Heart left ventricle (tissue), 16 donors: ENCODE measurements at regions not wholly inside any gene's neighbourhood (a gene's known extent, or its start where the extent isn't known, plus 50 kb on each side); places are given as distances from the start of the nearest gene placed in this dataset.

ENCODE experiments used
- ATAC-seq, 4 donors: fragments of 200-7000 bp; cut with Tn5 transposase; one replicate each; pipeline ENCODE4 v1.9.1; 2020 to 2022; ENCODE audit warnings: moderate library complexity in 4 of 4, mild to moderate bottlenecking in 3 of 4, moderate number of reproducible peaks in 1 of 4
- DNase-seq, 5 donors: peaks; one replicate each; pipeline ENCODE4 v3.0.0-alpha.2; 2020
- H3K27ac ChIP-seq, 12 donors: fragments of 200-600 bp; sonication (generic) in 4 of 12; one replicate each; pipeline versions ENCODE4 v1.5.0 to v1.8.0; 2016 to 2022; ENCODE audit warnings: mild to moderate bottlenecking in 2 of 12
- H3K27me3 ChIP-seq, 9 donors: fragments of 200-600 bp; sonication (generic) in 2 of 9; one replicate each; pipeline versions ENCODE4 v1.5.1 to v1.8.0; 2016 to 2022; ENCODE audit warnings: mild to moderate bottlenecking in 3 of 9
- H3K36me3 ChIP-seq, 9 donors: fragments of 200-600 bp; sonication (generic) in 2 of 9; one replicate each; pipeline versions ENCODE4 v1.5.0 to v1.8.0; 2018 to 2022; ENCODE audit warnings: mild to moderate bottlenecking in 2 of 9
- H3K4me1 ChIP-seq, 12 donors: fragments of 200-600 bp; sonication (generic) in 4 of 12; one replicate each; pipeline versions ENCODE4 v1.5.0 to v1.8.0; 2016 to 2022; ENCODE audit warnings: mild to moderate bottlenecking in 3 of 12
- H3K4me3 ChIP-seq, 12 donors: fragments of 200-600 bp; sonication (generic) in 4 of 12; one replicate each; pipeline versions ENCODE4 v1.5.0 to v1.8.0; 2017 to 2022; ENCODE audit warnings: mild to moderate bottlenecking in 9 of 12, moderate library complexity in 4 of 12
- H3K9me3 ChIP-seq, 12 donors: fragments of 200-600 bp; sonication (generic) in 4 of 12; one replicate each; pipeline versions ENCODE4 v1.5.0 to v1.8.0; 2016 to 2022; ENCODE audit warnings: mild to moderate bottlenecking in 1 of 12
- POLR2A ChIP-seq, 2 donors: fragments of 450-650 bp; IDR thresholded peaks; one replicate each; pipeline ENCODE4 v1.6.1; 2017; ENCODE audit warnings: antibody characterized with exemption in 2 of 2, mild to moderate bottlenecking in 2 of 2, moderate library complexity in 2 of 2
- WGBS, 4 donors: extraction: QIAGEN DNeasy Blood & Tissue Kit in 2 of 4; methylation state at CpG; one replicate each; pipeline versions ENCODE4 v1.1.5 to v1.1.7; 2013 to 2018; 5-methylcytosine and 5-hydroxymethylcytosine counted together
- intact Hi-C, 10 donors: fragments of 100-400 bp; cut with DNase I; formaldehyde crosslinking; loops; one replicate each; pipeline versions ENCODE4 v1.11.1 to v1.14.2; 2022
- TF ChIP-seq, protein P1 (sequence below), 12 donors: fragments of 200-600 bp; sonication (generic) in 4 of 12; IDR thresholded peaks; one replicate each; pipeline versions ENCODE4 v1.5.0 to v1.8.0; 2018 to 2022; ENCODE audit warnings: antibody characterized with exemption in 12 of 12, mild to moderate bottlenecking in 5 of 12
- donor health status: ischemic (EF 13 %, LVEDD 7.1; RV severe dilation, severe dysfunction).
- donor health status: healthy with polysubstance abuse.
- donor health status: DM: no; HTN: yes; CAD: no.
- donor health status: DM: no; HTN: no; CAD: no.
- donor health status: ischemic (EF 25% LVEDD 6.9; RV normal size, moderate dysfunction).
- donor health status: ischemic (EF 25% LVEDD 5.7; RV mildly dilated, moderate dysfunction).
- donor health status: healthy.
- donor health status: DM: yes; HTN: yes; CAD: no.
- donor health status: ischemic (EF 35%, LVEDD 5.7; RV mildly dilated, moderate dysfunction).
- donor health status: nonischemic (EF 11% LVEDD 7.7; RV severe dilation, severe dysfunction).
- donor health status: DM: yes; HTN: yes; CAD: no.
- donor health status: PGD.
- donor health status: ischemic (EF 29% LVEDD 5.4; RV normal size, mild dysfunction).
- donor health status: nonischemic (EF 23%, LVEDD 6.1; RV moderate dilation, normal function).

DNA sequence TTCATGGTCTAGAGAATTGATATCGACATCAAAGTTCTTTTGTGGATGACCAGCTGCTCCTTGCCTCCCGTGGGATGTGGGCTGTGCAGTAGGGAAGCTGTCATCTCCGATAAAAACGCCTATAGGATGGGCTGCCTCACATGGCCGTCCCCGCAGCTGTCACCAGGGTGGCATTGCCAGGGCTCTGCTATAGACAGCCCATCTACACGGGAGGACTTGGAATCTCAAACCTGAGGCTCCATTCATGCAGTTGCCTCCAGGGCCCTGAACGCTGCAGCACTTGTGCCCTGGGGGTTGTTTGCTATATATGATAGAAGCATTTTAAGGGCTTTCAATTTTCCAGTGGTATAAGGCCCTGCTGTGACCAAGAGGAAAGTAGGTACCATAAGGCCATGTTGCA, 183.1 kb downstream of the MYCN start:
- WGBS, 4 donors = 49 to 65% (median 64%) methylated on average over 8 of the region's 8 CpGs
- Histone ChIP-seq H3K4me3 (no peak overlapping the region), H3K27me3 (peaks cover 0 to 21% (median 0%) of the 10 kb centered on the region in 9 donors), H3K36me3 (no peaks in the 10 kb centered on the region), H3K9me3 (peaks cover 0 to 7% (median 0%) of the 10 kb centered on the region in 12 donors), H3K4me1 (no peaks in the 10 kb centered on the region), H3K27ac (no peak overlapping the region)
- intact Hi-C loops = no loop called here
- TF ChIP-seq POLR2A (IDR thresholded peaks at IDR 0.05) = no peak
- TF ChIP-seq, protein P1, sequence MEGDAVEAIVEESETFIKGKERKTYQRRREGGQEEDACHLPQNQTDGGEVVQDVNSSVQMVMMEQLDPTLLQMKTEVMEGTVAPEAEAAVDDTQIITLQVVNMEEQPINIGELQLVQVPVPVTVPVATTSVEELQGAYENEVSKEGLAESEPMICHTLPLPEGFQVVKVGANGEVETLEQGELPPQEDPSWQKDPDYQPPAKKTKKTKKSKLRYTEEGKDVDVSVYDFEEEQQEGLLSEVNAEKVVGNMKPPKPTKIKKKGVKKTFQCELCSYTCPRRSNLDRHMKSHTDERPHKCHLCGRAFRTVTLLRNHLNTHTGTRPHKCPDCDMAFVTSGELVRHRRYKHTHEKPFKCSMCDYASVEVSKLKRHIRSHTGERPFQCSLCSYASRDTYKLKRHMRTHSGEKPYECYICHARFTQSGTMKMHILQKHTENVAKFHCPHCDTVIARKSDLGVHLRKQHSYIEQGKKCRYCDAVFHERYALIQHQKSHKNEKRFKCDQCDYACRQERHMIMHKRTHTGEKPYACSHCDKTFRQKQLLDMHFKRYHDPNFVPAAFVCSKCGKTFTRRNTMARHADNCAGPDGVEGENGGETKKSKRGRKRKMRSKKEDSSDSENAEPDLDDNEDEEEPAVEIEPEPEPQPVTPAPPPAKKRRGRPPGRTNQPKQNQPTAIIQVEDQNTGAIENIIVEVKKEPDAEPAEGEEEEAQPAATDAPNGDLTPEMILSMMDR (IDR thresholded peaks at IDR 0.05) = no peak
- no peak for DNase-seq
- ATAC-seq = no peak

DNA sequence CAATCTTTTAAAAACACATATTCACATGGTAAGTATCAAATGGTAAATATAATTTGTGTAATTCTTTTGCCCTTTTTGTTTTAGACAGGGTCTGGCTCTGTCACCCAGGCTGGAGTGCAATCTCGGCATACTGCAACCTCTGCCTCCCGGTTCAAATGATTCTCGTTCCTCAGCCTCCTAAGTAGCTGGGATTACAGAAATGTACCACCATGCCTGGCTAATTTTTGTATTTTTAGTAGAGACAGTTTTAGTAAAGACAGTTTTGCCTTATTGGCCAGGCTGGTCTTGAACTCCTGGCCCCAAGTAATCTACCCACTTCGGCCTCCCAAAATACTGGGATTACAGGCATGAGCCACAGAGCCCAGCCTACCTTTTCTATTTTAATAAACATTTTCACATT, 182.2 kb downstream of the MYCN start:
- intact Hi-C loops = no loop called here
- DNase-seq (no peak), ATAC-seq (no peak)
- Histone ChIP-seq H3K36me3 (no peaks in the 10 kb centered on the region), H3K4me3 (no peak overlapping the region), H3K27me3 (peaks cover 0 to 21% (median 0%) of the 10 kb centered on the region in 9 donors), H3K27ac (no peak overlapping the region), H3K9me3 (peaks cover 0 to 7% (median 0%) of the 10 kb centered on the region in 12 donors), H3K4me1 (no peaks in the 10 kb centered on the region)
- TF ChIP-seq, protein P1 (IDR thresholded peaks at IDR 0.05) = no peak
- TF ChIP-seq POLR2A (IDR thresholded peaks at IDR 0.05) = no peak
- 83 to 96% (median 91%) methylated on average over 4 of the region's 4 CpGs for WGBS, 4 donors

- Histone ChIP-seq H3K36me3 (no peaks in the 10 kb centered on the region), H3K4me1 (no peaks in the 10 kb centered on the region), H3K4me3 (no peak overlapping the region), H3K9me3 (peaks cover 0 to 7% (median 0%) of the 10 kb centered on the region in 12 donors), H3K27me3 (peaks cover 0 to 21% (median 0%) of the 10 kb centered on the region in 9 donors), H3K27ac (no peak overlapping the region)
- intact Hi-C loops = no loop called here
- no peak for ATAC-seq
- WGBS, 4 donors = 92 to 96% (median 93%) methylated on average over 4 of the region's 4 CpGs
- TF ChIP-seq, protein P1 (IDR thresholded peaks at IDR 0.05) = no peak
- no peak for TF ChIP-seq POLR2A (IDR thresholded peaks at IDR 0.05)
- DNase-seq = no peak
Measured at GRCh38 chr2:16121986-16122390, 181.6 kb downstream of the MYCN start.

DNA sequence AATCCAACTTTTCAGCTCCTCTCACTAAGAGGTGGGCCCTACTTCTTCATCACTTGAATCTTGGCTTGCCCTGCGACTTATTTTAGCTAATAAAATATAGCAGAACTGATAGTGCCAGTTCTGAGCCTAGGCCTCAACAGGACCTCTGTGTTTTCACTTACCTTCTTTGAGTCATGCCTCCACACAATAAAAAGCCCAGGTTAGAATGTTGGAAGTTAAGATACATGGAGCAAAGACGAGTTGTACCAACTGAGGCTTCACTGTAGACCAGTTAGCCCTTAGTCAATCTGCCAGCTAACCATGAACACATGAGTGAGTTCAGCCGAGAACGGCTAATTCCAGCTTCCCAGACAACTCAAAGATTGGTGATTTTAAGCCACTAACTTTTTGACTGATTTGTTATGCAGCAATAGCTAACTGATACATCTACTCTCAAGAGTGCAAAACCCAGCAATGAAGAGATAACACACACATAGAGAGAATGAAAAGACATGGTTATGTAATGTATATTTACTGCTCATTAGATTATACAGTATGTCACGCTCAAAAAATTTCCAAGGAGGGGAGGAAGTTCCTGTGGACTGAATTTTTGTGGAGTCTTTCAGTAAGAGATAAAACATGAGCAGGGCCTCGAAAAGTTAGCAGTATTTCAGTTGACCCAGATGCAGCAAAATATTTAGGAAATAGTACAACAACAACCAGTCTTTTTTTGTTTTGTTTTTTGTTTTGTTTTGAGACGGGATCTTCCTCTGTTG, 181.1 kb downstream of the MYCN start:
- intact Hi-C loops = no loop called here
- no peaks in the 10 kb centered on the region for H3K36me3 ChIP-seq
- no peaks in the 10 kb centered on the region for H3K4me1 ChIP-seq
- H3K4me3 ChIP-seq = no peak overlapping the region
- ATAC-seq = no peak
- peaks cover 0 to 7% (median 0%) of the 10 kb centered on the region in 12 donors for H3K9me3 ChIP-seq
- peaks cover 0 to 18% (median 0%) of the 10 kb centered on the region in 9 donors for H3K27me3 ChIP-seq
- WGBS, 4 donors = 73 to 89% (median 85%) methylated on average over 7 of the region's 7 CpGs
- no peak for TF ChIP-seq POLR2A (IDR thresholded peaks at IDR 0.05)
- TF ChIP-seq, protein P1 (IDR thresholded peaks at IDR 0.05) = no peak
- H3K27ac ChIP-seq = no peak overlapping the region
- no peak for DNase-seq
